CD4-positive, alpha-beta T cell treated with Interleukin-15 for 4 hours (primary cell): ENCODE measurements at regions not wholly inside any gene's neighbourhood (a gene's known extent, or its start where the extent isn't known, plus 50 kb on each side); places are given as distances from the start of the nearest gene placed in this dataset.

Source experiments
- DNase-seq: peaks from one replicate; pipeline ENCODE4 v3.0.0-alpha.2; 2020; ENCODE audit warnings: low spot score

DNA sequence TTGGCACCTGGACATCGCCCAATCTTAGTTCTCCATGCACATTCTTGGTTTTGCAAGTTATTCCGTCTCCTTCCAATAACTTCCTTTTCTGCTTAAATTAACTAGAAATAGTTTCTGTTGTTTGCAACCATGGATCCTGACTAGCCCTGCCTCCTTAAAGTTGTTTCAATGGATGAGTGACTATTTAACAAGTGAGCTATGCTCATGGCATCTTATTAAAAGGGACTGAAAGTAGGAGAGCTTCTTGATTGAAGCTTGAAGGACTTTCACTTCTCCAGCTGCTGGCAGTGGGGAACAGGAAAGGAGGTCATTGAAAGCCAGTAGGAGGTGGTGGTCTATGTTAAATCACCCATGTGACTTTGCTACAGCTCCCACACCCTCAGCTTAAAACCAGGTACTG is 466.8 kb downstream of the ARHGEF28 start:
- DNase-seq = no peak

DNA sequence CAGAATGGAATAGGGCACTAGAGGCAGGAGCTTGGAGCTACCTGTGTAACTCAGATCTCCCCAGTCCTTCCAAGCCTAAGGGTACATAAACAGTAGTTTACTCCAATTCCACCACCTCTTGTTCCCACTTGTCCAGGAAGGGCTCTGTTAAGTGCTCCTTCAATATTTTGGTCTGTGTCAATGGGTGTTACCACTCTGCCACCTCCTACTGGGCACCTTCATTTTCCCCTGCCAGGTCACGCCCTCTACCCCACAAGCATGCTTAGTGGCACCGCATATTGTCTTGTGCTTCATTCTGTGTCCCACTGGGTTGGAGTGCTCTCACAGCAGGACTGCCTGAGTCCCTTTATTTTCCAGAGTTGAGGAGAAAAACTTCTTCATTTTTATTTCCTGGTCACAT is 459.8 kb downstream of the ARHGEF28 start:
- no peak for DNase-seq

DNA sequence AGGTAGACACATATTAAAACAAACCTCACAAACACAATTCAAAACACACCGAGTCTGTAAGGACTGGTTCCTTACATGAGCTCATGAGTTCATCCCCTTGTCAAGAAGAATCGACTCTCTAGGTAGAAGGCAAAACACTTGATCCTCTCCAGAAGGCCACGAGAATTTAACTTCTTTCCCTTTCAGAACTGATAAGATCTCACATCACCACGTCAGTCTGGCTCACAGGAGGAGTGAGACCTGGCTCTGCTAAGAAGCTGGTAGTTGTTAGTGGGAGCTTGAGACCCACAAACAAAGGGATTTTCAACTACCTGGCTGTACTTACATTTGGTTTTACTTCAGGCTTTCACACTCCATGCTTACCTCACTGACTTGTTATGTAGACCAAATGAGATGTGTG is 459.2 kb downstream of the ARHGEF28 start:
- no peak for DNase-seq

DNA sequence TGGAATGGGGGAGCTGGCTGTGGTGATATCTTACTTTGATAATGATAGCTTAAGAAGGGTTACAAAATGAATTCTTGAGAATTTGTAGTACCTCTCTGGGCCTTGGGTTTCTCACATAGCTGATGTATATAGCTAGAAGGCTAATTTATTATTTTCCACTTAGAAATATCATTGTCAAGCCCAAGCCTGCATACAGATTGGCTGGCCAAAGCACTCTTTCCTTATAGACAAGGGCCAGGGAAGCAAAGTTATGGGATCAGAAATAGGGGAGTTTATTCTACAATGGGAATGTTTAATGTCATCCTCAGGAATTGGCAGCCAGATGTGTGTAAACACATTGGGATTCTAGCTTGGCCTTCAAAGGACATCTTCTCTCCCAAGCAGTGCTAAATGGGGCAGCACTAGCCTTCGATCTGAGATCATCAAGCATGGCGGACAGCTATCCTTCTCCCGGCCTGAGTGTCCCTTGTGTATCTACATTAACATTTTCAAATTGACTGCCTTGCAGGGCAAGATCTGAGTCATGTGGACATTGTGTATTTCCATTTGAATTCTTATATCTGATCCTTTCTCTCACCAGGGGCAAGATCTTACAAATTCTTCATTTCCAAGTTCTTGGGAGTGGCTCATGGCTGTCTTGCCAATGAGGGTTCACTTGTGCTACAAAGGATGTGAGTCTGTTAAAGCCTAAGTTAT is 457.2 kb downstream of the ARHGEF28 start:
- DNase-seq = no peak

DNA sequence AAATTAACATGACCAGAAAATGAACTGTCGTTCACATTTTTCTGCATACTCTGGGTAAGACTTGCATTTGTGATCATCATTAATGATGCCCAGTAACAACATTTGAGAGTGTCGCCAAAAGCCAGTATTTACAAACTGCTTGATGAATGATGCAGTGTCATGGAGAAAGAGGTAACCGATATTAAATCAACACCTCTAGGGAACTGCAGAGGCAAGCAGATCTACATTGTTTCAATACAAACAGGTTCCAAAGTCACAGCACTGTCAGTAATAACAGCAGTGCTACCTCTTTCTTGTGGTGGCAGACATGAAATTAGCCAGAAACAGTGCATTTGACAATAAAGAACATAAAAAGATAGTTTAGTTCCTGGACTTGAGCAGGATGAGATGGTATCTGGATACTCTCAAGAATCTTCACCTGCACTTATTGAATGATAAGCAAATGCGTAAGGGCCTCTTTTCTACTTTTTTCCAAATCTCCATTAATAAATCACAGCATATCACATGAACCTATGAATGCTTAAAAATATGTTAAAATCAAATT is 456.6 kb downstream of the ARHGEF28 start:
- no peak for DNase-seq

DNA sequence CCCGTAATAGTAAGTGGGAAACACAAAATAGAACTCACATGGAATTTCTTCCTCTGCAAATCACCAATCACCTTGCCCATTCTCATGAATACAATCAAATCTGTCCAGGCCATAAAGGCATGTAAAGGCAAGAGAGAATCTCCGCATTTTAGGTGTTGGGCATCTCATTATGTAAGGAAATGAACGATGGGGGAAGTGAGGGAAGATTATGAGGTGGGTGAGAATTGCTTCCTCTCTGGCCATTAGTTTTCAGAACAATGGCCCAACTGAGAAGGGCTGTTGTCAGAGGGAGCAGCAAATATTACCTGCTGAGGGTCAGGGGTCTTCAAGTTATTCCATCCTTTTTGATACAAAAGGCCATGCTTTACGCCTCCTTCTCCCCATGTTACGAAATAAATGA is 455.1 kb downstream of the ARHGEF28 start:
- no peak for DNase-seq

DNA sequence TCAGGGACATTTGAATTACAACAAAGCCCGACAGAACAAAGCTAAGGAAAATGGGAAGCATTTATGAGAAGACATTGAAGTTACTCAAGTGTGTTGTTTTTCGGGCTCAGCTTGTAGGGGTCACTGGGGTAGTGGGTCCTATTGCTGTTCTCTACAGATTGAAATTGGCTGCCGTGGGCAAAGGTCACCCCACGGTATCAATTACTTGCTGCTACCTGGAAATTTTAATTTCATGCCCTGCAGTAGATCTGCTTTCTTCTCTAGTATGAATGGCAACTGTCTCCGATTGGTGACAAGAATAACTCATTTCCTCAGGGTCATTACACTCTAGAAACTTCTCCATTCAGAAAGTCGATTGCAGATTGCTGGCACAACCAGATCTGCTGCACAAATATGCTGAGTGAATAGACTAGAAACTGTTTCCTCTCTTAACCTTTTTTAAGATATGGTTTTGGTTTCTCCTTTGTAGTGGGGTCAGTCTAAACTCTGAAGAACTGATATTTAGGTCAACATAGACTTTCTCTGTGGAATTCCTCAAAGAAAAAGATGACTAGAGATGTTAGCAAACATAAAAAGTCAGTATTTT is 454.1 kb downstream of the ARHGEF28 start:
- no peak for DNase-seq

DNA sequence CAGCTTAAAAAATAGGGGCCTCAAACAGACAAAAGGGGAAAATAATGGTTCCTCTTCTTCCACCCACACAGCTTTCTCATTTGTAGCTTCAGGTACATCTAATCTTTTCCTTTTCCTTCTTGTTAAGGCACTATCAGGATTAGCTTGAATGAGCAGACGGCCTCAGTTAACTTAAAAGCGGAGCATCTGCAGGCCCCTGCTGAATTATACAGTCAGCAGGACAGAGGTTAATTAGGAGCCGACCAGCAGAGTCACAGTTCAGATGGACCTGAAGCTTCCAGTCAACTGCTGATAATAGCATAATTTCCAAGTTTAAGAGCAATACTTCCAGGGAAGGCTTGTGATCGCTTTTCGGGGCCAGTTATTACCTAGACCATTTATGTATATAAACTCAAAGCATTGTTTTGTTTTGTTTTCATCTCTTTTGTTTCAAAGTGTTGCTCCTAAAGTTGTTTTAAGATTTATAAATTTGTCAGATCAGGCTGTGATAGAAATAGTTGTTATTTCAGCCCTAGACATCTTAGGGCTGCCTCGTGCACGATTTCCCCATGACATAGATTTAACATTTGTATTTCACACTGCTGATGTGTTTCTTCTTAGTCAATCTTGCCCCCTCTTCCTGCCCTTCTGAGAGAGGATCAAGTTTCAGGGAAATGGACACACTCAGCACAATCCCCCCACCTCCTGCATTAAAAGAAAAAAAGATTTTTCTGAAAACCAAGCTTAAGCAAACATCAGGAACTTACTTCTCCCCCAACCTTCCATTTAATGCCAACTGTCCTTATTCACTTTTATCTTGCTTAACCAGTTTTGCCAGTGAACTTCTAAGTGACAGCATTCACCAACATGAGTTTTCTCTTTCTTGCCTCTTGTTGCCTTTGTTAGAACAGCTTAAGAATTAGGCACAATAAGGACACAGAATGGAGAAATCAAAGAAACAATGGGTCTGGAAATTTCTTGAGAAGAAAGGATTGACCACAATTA is 449.8 kb downstream of the ARHGEF28 start:
- no peak for DNase-seq

DNA sequence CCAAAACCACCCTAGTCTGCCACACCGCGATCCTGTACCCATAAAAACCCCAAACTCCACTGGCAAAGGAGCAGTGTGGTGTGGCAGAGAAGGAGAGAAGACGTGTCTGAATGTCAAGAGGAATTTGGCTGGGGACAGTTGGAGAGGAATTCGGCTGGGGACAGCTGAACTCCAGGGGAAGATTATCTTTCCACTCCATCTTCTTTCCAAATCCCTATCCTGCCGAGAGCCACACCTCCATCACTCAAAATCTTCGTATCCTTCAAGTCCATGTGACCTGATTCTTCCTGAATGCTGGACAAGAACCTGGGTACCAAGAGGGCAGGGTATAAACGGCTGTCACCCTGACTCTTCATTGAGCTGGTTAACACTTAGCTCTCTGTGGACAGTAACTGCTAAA is 448.1 kb downstream of the ARHGEF28 start:
- no peak for DNase-seq

DNA sequence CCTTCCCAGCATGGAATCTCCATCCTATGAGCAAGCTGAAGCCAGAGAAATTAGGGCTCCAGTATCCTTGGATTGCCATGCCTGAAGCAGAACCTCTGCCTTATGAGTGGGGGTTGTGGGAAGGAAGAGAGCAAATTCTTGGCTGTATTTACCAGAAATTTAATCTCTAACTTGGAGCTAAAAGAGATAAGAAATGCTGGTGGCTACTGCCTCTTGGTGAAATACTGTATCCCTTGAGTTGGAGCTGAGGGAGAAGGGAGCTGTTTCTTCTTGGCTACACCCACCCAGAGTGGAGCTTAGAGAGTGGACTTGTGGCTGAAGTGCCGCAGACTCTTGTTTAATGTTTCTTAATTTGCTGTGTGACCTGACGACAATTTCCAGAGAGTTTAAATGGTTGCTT is 447.3 kb downstream of the ARHGEF28 start:
- no peak for DNase-seq

DNA sequence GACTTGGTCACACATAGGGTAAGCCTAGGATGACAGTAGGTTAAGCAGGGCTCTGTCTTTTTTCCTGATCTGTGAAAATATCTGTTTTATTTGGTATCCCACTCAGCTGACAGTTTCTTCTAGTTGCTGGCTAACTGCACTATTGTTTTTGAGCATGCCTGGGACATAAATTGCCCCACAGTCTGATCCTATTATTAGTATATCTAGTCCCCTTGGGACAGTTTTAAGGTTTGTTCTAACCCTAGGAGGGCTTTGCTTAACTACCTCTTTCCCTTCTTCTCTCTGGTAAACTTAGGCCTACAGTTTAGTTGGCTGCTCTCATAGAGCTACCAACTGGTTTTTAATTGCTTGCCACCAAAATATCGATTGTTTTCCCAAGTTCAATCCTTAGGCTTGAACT is 446.6 kb downstream of the ARHGEF28 start:
- no peak for DNase-seq

DNA sequence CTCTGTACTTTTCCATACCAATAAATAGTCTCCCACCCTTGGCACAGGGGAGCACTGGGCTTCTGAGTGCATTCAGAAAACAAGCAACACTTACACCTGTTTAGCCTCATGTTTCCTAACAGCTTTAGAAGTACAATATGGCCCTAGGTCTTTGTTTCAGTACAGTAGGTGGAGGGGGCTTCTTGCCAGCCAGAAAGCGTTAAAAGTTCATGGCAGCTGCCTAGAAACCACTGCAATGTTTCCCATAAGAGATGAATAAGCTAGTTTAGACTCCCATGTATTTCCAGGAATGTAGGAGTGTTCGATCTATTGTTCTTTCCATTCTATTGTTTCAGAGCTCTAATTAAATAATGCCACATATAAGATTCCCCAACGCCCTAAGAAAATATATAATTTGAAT is 444.8 kb downstream of the ARHGEF28 start:
- no peak for DNase-seq

DNA sequence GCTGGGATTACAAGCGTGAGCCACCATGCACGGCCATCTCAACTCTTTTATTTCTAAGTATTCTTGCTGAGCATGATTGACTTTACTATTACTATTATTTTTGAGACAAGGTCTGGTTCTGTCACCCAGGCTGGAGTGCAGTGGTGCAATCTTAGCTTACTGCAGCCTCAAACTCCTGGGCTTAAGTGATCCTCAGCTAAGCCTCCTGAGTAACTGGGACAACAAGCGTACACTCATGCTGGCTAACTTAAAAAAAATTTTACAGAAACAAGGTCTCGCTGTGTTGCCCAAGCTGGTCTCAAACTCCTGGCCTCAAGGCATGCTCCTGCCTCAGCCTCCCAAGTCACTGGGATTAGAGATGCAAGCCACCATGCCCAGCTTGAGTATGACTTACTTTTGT is 443.7 kb downstream of the ARHGEF28 start:
- no peak for DNase-seq

DNA sequence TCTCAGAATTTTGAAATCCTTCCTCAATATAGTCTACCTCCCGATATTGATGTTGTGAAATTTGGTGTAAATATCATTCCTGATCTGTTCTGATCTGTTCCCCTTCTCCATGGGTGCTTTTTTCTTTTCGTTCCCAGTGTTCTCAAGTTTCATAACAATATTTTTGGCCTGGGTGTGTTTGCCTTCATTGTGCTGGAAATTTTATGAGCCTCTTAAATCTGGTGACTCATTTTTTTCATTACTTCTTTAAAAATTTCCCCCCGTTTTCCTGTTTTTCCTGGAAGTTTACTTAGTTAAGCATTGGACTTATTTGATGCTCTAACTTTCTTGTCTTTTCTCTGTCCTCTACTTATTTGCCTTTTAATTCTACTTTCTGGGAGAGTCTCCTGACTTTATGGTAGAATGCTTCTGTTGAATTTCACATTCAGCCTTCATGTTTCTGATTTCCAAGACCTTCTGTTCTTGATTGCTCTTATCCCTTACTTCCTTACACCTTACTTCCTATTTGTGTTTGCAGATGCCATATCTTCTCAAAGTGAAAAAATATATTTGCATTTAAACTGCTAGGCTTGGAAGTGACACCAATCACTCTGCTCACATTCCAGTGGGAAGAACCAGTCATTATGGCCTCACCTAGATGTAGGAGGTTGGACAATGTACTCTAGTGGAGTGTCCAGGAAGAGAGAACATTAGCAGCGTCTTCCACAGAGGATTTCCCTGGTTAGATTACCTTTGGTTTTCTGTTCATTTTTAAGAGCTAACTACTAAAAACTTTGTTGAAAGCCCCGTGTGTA is 441.9 kb downstream of the ARHGEF28 start:
- no peak for DNase-seq

DNA sequence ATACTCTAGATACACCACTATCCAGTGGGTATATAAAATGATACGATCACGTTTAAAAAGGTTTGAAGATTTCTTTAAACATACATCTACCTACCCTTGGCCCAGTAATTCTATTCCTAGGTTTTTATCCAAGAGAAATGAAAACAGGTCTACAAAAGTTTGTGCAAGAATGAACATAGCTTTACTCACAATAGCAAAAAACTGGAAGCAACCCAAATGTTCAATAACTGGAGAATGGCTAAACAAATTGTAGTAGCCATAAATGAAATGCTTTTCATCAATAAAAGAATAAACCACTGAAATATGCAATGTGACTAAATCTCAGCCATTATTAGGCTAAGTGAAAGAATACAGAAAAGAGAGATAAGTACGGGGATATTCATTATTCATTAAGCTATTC is 438.9 kb downstream of the ARHGEF28 start:
- DNase-seq = no peak

DNA sequence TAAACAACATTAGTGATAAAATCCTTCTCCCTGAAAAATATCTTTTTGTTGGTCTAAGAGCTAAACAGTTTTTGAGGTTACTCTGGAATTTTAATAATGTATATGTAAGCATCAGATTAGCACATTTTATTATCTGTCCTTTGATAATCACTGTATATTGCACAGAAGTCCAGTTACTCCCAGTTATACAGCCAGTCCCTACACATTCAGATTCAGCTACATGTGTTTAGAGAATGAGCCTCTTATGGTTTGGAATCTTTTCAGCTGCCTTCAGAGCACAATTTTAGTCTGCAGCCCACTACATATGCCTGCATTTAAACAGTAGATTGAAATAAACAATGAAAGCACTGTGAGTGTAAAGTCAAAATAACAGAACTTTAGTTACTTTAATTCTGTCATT is 438.2 kb downstream of the ARHGEF28 start:
- no peak for DNase-seq

DNA sequence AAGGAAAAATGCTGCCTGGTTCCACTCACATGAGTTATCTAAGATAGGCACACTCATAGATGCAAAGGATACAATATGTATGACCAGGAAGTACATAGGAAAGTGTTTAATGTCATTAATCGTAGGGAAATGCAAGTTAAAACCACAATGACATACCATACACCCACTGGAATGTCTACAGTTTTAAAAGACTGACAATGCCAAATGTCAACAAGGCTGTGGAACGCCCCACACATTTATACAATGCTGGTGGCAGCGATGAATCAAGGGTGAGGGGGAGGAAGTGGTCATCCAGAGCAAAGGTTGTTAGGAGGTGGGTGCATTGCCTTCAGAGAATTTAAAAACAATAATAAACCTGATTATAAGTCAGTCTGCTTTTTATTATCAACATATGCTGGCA is 437.8 kb downstream of the ARHGEF28 start:
- DNase-seq = no peak

DNA sequence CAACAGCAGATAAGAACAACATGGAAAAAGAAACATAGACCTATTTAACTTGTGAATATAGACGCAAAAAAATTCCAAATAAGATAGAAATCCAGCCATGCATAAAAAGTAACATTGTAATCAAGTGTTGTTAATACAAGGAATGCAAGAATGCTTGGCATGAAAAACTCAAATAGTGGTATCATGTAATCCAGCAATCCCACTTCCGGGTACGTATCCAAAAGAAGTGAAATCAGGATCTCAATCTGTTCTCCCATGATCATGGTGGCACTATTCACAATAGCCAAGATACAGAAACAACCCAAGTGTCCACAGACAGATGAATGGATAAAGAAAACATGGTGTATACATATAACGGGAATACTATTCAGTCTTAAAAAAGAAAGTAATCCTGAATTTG is 437.4 kb downstream of the ARHGEF28 start:
- DNase-seq = no peak

DNA sequence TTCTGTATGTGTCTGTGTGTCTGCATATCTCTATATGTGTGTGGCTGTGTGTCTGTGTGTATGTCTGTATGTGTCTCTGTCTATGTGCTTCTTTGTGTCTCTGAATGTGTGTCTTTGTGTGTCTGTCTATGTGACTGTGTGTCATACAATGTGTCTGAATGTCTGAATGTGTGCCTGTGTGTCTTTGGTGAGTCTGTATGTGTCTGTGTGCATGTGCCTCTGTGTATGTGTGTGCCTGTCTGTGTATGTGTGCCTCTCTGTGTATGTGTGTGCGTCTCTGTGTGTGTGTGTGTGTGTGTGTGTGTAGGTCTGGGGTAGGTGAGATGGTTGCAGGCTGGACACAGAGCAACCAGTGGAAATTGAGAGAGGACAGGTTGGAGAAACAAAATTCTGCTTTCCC is 435.3 kb downstream of the ARHGEF28 start:
- DNase-seq = no peak

DNA sequence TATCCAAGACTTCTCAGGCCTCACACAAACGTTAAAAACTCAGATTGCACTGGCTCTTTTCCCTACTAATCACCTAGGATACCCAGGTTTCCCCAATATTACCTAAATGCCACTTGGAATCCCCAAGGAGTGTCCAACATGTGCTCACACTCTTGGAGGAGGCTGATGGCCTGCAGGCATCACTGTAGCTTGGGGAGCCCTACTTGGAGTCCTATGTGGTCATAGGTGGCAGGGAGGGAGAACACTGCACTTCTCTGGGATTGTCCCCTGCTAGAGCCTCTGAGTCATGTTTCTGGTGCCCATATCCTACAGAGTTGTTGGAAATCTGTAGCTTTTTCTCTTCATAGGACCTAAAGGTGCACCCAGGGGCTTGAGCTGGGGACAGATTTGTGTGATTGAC is 433.7 kb downstream of the ARHGEF28 start:
- DNase-seq = no peak

DNA sequence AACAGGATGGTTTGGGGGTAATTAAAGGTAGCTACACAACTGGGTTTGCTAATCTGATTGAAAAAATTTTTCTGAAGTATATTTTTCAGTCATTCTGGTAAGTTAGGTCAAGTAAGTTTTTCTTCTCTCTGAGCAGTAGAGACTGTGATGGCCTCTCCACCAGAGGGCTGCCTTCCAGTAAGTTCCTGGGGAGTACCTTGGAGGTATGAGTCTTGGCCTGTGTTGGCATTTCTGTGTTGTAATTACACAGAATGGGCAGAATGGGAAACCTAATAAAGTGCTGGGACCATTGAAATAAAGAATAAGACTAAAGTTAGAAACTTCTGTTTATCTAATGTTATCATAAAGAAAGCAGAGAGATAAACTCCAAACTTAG is 430.8 kb downstream of the ARHGEF28 start:
- no peak for DNase-seq
